GM18519 (cell line): ENCODE measurements at regions not wholly inside any gene's neighbourhood (a gene's known extent, or its start where the extent isn't known, plus 50 kb on each side); places are given as distances from the start of the nearest gene placed in this dataset.
"Not testable (repeated sequence)": the region's sequence is repeated elsewhere in the genome, so short reads cannot be mapped to it uniquely, and the experiment has no call there.

Experiments used
- ATAC-seq: cut with Tn5 transposase; IDR thresholded peaks from one replicate; pipeline ENCODE4 v1.9.1; 2021; ENCODE audit warnings: mild to moderate bottlenecking, moderate library complexity; ENCODE audit not compliant: unreplicated experiment, low FRiP score

GRCh38 chr3:75303741-75304140 is 360.4 kb upstream of the FRG2C start:
- ATAC-seq, result no peak

- no peak for ATAC-seq
Observed at GRCh38 chr3:75305901-75306300, 358.2 kb upstream of the FRG2C start.

- ATAC-seq, result not testable (repeated sequence)
Observed at GRCh38 chr3:75311306-75311705, 352.8 kb upstream of the FRG2C start.

- not testable (repeated sequence) for ATAC-seq
Observed at GRCh38 chr3:75312469-75312868, 351.7 kb upstream of the FRG2C start.

- ATAC-seq, result not testable (repeated sequence)
Observed at GRCh38 chr3:75319776-75320175, 344.4 kb upstream of the FRG2C start.

GRCh38 chr3:75320369-75320768 is 343.8 kb upstream of the FRG2C start:
- ATAC-seq, result no peak

- ATAC-seq, result no peak
Observed at GRCh38 chr3:75321060-75321459, 343.1 kb upstream of the FRG2C start.

GRCh38 chr3:75323936-75324335 is 340.2 kb upstream of the FRG2C start:
- not testable (repeated sequence) for ATAC-seq

GRCh38 chr3:75325716-75326115 is 338.4 kb upstream of the FRG2C start:
- no peak for ATAC-seq

GRCh38 chr3:75327453-75327852 is 336.7 kb upstream of the FRG2C start:
- no peak for ATAC-seq

- ATAC-seq, result no peak
Observed at GRCh38 chr3:75329476-75330097, 334.5 kb upstream of the FRG2C start.

- not testable (repeated sequence) for ATAC-seq
Observed at GRCh38 chr3:75330446-75330845, 333.7 kb upstream of the FRG2C start.

GRCh38 chr3:75332090-75332489 is 332.0 kb upstream of the FRG2C start:
- ATAC-seq, result not testable (repeated sequence)

GRCh38 chr3:75332794-75333193 is 331.3 kb upstream of the FRG2C start:
- ATAC-seq, result no peak

GRCh38 chr3:75334299-75334698 is 329.8 kb upstream of the FRG2C start:
- ATAC-seq, result no peak

- no peak for ATAC-seq
Observed at GRCh38 chr3:75337226-75337900, 326.8 kb upstream of the FRG2C start.

GRCh38 chr3:75338342-75338741 is 325.8 kb upstream of the FRG2C start:
- no peak for ATAC-seq

GRCh38 chr3:75341324-75342067 is 322.6 kb upstream of the FRG2C start:
- no peak for ATAC-seq

- ATAC-seq, result no peak
Observed at GRCh38 chr3:75342425-75342824, 321.7 kb upstream of the FRG2C start.

- not testable (repeated sequence) for ATAC-seq
Observed at GRCh38 chr3:75350536-75350935, 313.6 kb upstream of the FRG2C start.

GRCh38 chr3:75362086-75362784 is 301.9 kb upstream of the FRG2C start:
- not testable (repeated sequence) for ATAC-seq
